Fibroblast of lung (primary cell): ENCODE measurements at regions not wholly inside any gene's neighbourhood (a gene's known extent, or its start where the extent isn't known, plus 50 kb on each side); places are given as distances from the start of the nearest gene placed in this dataset.

Experiments used
- CTCF ChIP-seq, 2 donors: IDR thresholded peaks in 1 of 2; conservative IDR thresholded peaks in 1 of 2; 1 replicate in 1 of 2; 2 replicates in 1 of 2; pipeline ENCODE4 v1.5.1; 2011 to 2012; ENCODE audit warnings: low read length in 2 of 2, control low read depth in 1 of 2, inconsistent platforms in 1 of 2, low read depth in 1 of 2, mild to moderate bottlenecking in 1 of 2
- EZH2 ChIP-seq: IDR thresholded peaks from 2 replicates; pipeline ENCODE4 v1.5.1; 2012; ENCODE audit warnings: low read length, control low read depth, mild to moderate bottlenecking; ENCODE audit errors: missing control alignments

DNA sequence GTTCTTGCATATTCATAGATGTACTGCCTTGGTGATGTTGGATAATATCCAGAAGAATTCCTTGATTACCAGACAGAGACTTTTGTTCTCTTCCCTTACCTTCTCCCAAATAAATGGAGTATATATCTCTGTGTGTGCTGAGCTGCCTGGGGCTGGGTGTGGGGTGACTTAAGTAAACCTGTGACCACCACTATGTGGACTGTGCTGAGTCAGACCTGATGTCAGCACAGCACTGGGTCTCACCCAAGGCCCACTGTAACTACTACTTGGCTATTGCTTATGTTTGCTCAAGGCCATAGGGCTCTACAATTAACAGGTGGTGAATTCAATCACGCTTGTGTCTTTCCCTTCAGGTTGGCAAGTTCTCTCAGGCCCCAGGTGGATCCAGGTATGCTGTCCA lies 145.7 kb upstream of the MDGA2 start:
- no peak for TF ChIP-seq CTCF (conservative IDR thresholded peaks at IDR 0.05 in 1 of 2, IDR thresholded peaks at IDR 0.05 in 1 of 2; ENCODE audit: low read depth in 1 of 2, low read length in 2 of 2)
- no peak for TF ChIP-seq EZH2
